ENCODE measurements at regions not wholly inside any gene's neighbourhood (a gene's known extent, or its start where the extent isn't known, plus 50 kb on each side); places are given as distances from the start of the nearest gene placed in this dataset.

- DNase-seq (no peak), ATAC-seq (ENCODE audit: insufficient read depth, low read depth) (no peak)
- Histone ChIP-seq H3K4me1 (ENCODE audit: insufficient read depth, low read length) (no peaks in the 10 kb centered on the region), H3K79me2 (ENCODE audit: insufficient read depth, low read length) (no peaks in the 10 kb centered on the region), H3K4me2 (ENCODE audit: insufficient read depth, low read length) (no peak overlapping the region), H3K4me3 (ENCODE audit: low read depth in 1 of 2, low read length in 2 of 2) (no peak overlapping the region), H3K36me3 (ENCODE audit: insufficient read depth, low read length) (no peaks in the 10 kb centered on the region), H2AFZ (ENCODE audit: low read depth, low read length) (no peak overlapping the region), H3K9me3 (ENCODE audit: insufficient read depth, low read length, severe bottlenecking) (no peaks in the 10 kb centered on the region), H4K20me1 (ENCODE audit: insufficient read depth, low read length) (no peaks in the 10 kb centered on the region), H3K9ac (ENCODE audit: low read depth, low read length) (no peak overlapping the region), H3K27ac (ENCODE audit: low read length) (no peak overlapping the region), H3K27me3 (ENCODE audit: insufficient read depth, low read length, poor library complexity) (peaks cover 6% of the 10 kb centered on the region)
- no peak for TF ChIP-seq CTCF (IDR thresholded peaks at IDR 0.05; ENCODE audit: borderline replicate concordance, extremely low read depth, low read length, poor library complexity, severe bottlenecking)
- no peak for TF ChIP-seq EZH2 (IDR thresholded peaks at IDR 0.05; ENCODE audit: borderline replicate concordance, low read depth, low read length, severe bottlenecking)
Observed at GRCh38 chr15:95405447-95405846, 925.1 kb upstream of the NR2F2 start.

- Histone ChIP-seq H3K4me2 (ENCODE audit: insufficient read depth, low read length) (no peak overlapping the region), H3K79me2 (ENCODE audit: insufficient read depth, low read length) (no peaks in the 10 kb centered on the region), H4K20me1 (ENCODE audit: insufficient read depth, low read length) (no peaks in the 10 kb centered on the region), H3K36me3 (ENCODE audit: insufficient read depth, low read length) (no peaks in the 10 kb centered on the region), H3K4me1 (ENCODE audit: insufficient read depth, low read length) (no peaks in the 10 kb centered on the region), H2AFZ (ENCODE audit: low read depth, low read length) (no peak overlapping the region), H3K27ac (ENCODE audit: low read length) (no peak overlapping the region), H3K9me3 (ENCODE audit: insufficient read depth, low read length, severe bottlenecking) (no peaks in the 10 kb centered on the region), H3K4me3 (ENCODE audit: low read depth in 1 of 2, low read length in 2 of 2) (no peak overlapping the region), H3K9ac (ENCODE audit: low read depth, low read length) (no peak overlapping the region), H3K27me3 (ENCODE audit: insufficient read depth, low read length, poor library complexity) (peaks cover 6% of the 10 kb centered on the region)
- DNase-seq (no peak), ATAC-seq (ENCODE audit: insufficient read depth, low read depth) (no peak)
- TF ChIP-seq EZH2 (IDR thresholded peaks at IDR 0.05; ENCODE audit: borderline replicate concordance, low read depth, low read length, severe bottlenecking) (no peak), CTCF (IDR thresholded peaks at IDR 0.05; ENCODE audit: borderline replicate concordance, extremely low read depth, low read length, poor library complexity, severe bottlenecking) (no peak)
Observed at GRCh38 chr15:95407534-95407933, 923.0 kb upstream of the NR2F2 start.

GRCh38 chr15:95409211-95409610 is 921.3 kb upstream of the NR2F2 start:
- no peak overlapping the region for H3K27ac ChIP-seq (ENCODE audit: low read length)
- no peak for DNase-seq

More at GRCh38 chr15:95409211-95409610, 921.3 kb upstream of the NR2F2 start:
- no peak for ATAC-seq (ENCODE audit: insufficient read depth, low read depth)
- Histone ChIP-seq H3K36me3 (ENCODE audit: insufficient read depth, low read length) (no peaks in the 10 kb centered on the region), H3K27me3 (ENCODE audit: insufficient read depth, low read length, poor library complexity) (peaks cover 6% of the 10 kb centered on the region), H3K4me3 (ENCODE audit: low read depth in 1 of 2, low read length in 2 of 2) (no peak overlapping the region), H3K79me2 (ENCODE audit: insufficient read depth, low read length) (no peaks in the 10 kb centered on the region), H3K9ac (ENCODE audit: low read depth, low read length) (no peak overlapping the region), H3K4me2 (ENCODE audit: insufficient read depth, low read length) (no peak overlapping the region), H2AFZ (ENCODE audit: low read depth, low read length) (no peak overlapping the region), H3K4me1 (ENCODE audit: insufficient read depth, low read length) (no peaks in the 10 kb centered on the region), H3K9me3 (ENCODE audit: insufficient read depth, low read length, severe bottlenecking) (no peaks in the 10 kb centered on the region), H4K20me1 (ENCODE audit: insufficient read depth, low read length) (no peaks in the 10 kb centered on the region)
- TF ChIP-seq CTCF (IDR thresholded peaks at IDR 0.05; ENCODE audit: borderline replicate concordance, extremely low read depth, low read length, poor library complexity, severe bottlenecking) = no peak
- TF ChIP-seq EZH2 (IDR thresholded peaks at IDR 0.05; ENCODE audit: borderline replicate concordance, low read depth, low read length, severe bottlenecking) = no peak
